AG09309 (cell line): ENCODE measurements at regions not wholly inside any gene's neighbourhood (a gene's known extent, or its start where the extent isn't known, plus 50 kb on each side); places are given as distances from the start of the nearest gene placed in this dataset.

Experiments
- DNase-seq: peaks from one replicate; pipeline ENCODE4 v3.0.0-alpha.2; 2010; ENCODE audit warnings: low read depth
- H3K4me3 ChIP-seq: 2 replicates; pipeline ENCODE4 v1.5.1; 2011; ENCODE audit warnings: mild to moderate bottlenecking, low read depth, low read length, moderate library complexity; ENCODE audit not compliant: control insufficient read depth
- TF ChIP-seq, protein P1 (sequence below): IDR thresholded peaks from 2 replicates; pipeline ENCODE4 v1.5.1; 2011; ENCODE audit warnings: mild to moderate bottlenecking, low read depth, low read length, inconsistent platforms; ENCODE audit not compliant: insufficient read depth, control insufficient read depth; ENCODE audit errors: missing control alignments

DNA sequence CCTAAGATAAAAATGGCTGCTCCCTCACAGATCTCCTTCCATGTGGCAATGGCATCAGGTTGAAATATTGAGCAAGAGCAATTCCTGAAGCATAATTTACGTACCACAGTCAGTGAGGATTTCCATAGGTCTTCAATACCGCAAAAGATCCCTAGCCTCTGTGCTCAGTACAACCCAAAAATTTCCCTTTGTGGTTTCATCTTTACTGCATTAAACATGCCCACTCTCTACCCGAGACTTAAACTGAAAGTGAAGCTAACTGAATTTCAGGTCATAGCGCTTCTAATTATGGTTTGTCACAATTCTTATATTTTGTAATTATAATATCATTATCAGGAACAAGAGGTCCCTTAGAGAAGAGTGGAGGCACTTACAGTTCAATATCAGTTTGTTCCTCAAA, 1071.1 kb downstream of the XPNPEP1 start:
- DNase-seq: no peak
- TF ChIP-seq, protein P1, sequence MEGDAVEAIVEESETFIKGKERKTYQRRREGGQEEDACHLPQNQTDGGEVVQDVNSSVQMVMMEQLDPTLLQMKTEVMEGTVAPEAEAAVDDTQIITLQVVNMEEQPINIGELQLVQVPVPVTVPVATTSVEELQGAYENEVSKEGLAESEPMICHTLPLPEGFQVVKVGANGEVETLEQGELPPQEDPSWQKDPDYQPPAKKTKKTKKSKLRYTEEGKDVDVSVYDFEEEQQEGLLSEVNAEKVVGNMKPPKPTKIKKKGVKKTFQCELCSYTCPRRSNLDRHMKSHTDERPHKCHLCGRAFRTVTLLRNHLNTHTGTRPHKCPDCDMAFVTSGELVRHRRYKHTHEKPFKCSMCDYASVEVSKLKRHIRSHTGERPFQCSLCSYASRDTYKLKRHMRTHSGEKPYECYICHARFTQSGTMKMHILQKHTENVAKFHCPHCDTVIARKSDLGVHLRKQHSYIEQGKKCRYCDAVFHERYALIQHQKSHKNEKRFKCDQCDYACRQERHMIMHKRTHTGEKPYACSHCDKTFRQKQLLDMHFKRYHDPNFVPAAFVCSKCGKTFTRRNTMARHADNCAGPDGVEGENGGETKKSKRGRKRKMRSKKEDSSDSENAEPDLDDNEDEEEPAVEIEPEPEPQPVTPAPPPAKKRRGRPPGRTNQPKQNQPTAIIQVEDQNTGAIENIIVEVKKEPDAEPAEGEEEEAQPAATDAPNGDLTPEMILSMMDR: no peak
- H3K4me3 ChIP-seq: no peak overlapping the region

DNA sequence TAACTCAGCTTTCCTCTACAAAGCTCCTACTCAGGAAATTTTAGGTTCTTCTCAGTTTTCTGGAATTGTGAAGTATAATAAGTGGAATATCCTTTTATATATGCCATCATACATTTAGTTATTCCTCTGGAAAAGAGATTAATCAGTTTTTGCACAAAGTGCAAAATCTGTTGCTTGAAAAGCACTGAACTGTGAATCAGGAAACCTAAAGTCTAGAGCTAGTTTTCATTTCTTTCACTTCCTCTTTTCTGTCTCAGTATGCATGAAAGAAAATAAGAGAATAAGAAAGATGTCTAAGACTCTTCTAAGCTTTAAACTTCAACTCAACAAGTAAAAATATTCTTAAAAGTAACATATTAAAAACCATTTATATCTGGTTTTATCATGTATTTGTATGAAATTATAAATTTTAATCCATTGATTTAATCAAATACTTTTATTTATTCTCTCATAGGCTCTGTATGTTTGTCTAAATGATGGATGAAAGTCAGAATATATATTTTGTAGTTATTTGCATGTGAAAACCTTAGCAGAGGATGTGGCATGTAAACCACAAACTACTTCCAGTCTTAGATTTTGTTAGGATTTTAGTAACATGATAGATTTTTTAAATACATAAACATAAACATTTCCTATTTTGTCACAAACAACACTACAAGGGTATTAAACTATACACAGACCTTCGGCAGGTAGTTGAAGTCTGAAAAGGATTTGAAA, 1073.0 kb downstream of the XPNPEP1 start:
- DNase-seq: no peak
- TF ChIP-seq, protein P1: no peak
- no peak overlapping the region for H3K4me3 ChIP-seq

DNA sequence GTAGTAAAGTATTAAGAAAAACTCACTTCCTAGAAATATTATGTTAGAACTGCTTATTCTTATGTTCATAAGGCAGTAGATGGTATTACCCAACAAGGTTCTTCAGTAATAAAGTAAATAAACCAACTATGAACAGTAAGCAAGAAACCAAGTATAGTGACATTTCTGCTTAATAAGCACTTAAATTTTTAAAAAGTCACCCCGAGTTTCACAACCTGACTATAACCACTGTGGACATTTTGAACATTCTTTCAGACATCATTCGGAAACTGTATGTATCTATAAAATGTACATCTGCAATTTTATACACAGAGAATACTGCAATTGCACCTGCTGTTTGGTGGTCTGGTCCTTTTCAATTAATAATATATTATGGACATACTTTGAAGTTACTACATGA, 1073.6 kb downstream of the XPNPEP1 start:
- no peak for DNase-seq
- H3K4me3 ChIP-seq: no peak overlapping the region
- TF ChIP-seq, protein P1: no peak

DNA sequence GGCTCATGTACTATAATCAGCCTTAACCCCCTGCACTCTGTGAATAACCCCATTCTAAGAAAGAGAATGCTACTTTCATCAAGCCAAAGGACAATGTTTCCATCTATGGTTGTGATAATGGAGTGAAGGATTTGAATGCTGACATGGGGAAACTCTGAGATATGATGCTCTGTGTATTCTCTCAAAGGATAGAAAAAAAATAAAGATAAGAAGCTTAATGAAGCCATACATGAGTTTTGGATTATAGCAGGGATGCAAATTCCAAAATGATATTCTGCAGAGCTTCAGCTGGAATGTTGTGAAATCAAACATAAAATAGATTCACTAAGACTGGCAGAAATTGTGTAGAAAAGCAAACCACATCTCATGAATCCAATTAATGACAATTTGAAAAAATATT, 1074.1 kb downstream of the XPNPEP1 start:
- TF ChIP-seq, protein P1: no peak
- H3K4me3 ChIP-seq: no peak overlapping the region
- DNase-seq: no peak

DNA sequence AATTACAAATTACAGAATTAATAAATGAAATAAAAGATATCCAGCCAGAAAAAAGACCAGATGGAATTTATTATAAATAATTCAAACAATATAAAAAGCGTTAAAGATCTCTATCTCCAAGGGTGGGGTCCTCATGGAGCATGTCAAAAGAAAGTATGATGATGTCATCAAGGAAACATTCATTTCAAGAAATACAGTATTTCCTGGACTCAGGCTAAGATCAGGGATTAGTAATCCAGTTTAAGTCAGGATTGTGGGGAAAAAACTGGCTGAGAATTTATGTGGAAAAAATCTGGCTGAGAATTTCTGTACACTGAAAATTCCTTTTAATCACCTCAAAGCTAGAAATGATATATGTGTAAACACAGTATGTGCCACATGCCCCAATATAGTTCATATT, 1075.3 kb downstream of the XPNPEP1 start:
- TF ChIP-seq, protein P1: no peak
- no peak overlapping the region for H3K4me3 ChIP-seq
- no peak for DNase-seq

DNA sequence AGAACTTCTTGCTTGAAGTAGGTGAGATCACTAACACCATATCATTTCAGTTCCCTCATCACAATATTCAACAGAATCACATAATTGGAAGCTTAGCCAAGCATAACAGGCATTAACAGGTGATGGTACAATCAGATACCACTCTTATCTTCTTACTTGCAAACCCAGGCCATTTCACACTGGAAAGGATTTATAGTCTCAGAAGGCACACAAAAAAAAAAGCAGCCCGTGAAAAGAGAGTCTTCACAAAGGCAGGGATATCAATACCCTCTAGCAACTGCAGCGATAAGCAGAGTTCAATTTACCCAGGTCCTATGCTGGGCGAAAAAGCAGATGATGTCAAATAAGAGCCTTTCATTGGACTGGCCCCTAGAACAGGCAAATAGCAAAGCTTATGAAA, 1082.4 kb downstream of the XPNPEP1 start:
- TF ChIP-seq, protein P1: no peak
- no peak for DNase-seq
- no peak overlapping the region for H3K4me3 ChIP-seq

DNA sequence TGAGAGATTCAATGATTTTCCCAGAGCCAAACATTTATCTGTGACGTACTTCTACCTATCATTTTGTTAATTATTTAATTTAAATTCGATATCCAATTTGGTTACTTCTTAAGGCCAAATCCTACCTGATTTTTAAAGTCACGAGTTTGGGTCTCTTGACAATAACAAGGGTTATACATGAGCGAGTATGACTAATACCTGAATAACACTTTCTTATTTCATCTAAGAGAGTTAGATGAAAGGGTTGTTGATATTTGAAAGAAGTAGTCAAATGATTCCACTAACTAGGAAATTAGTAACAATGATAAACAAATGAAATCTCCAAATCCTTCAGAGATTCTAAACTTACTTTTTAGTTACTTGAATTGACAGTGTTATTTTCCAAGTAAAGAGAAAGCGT, 1086.9 kb downstream of the XPNPEP1 start:
- H3K4me3 ChIP-seq: no peak overlapping the region

More for the DNA sequence above, 1086.9 kb downstream of the XPNPEP1 start:
- TF ChIP-seq, protein P1: no peak
- DNase-seq: no peak
